Cerebellar cortex (tissue), 1 donor: ENCODE measurements at regions not wholly inside any gene's neighbourhood (a gene's known extent, or its start where the extent isn't known, plus 50 kb on each side); places are given as distances from the start of the nearest gene placed in this dataset.

Source experiments
- DNase-seq: peaks from one replicate; pipeline ENCODE4 v3.0.0-alpha.2; 2015; ENCODE audit warnings: low spot score

DNA sequence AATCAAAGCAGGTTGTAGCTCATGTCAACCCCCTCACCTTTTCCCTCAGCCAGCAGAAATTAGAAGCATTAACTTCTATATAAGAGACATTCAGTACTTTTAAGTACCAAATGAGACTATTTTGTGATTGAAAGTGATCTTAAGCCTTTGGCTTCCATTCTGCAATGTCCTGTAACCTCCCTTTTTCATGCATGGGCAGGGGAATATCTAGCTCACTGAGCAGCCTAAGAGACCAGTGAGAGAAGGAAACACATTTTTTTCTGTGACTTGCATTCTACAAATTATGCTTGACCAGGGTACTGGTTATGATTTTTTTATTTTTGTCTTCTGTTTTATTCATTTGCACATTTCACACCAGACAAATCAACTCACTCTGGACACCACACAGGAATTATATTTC lies 369.6 kb downstream of the KCTD12 start:
- no peak for DNase-seq

DNA sequence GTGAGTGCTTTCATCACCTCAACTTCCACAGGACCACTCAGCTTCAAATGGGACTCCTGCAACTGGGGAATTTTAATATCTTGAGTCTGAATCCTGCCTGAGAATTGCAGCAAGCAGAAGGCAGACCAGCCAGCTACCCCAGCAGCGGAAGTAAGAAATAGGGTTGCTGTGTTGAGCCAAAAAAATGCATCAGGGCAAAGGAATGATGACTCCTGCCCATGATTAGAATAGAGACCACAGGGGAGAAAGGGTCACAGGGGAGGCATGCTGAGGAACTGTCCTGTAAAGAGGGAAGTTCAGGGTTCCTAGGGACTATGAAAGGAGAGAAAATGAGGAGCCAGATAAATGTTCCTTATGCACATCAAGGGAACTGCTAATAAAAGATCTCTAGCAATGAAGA lies 370.2 kb downstream of the KCTD12 start:
- no peak for DNase-seq

DNA sequence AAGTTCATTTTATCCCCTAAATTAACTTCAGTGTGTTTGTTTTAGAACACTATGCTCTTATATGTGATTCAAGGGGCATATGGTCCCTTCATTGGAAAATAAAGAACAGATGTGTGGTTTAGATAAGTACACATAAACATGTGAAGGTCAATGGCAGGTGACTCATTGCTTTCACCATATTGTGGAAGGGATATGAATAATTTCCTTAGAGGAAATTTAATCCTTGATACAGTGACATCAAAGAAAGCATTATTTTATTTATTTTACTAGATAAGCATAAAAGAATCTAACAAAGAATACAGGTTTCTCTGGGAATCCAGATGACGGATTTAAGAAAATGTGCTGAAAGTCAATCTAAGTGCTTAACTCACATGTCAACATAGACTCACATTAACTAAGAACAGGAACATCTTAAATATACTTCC lies 373.5 kb downstream of the KCTD12 start:
- no peak for DNase-seq

DNA sequence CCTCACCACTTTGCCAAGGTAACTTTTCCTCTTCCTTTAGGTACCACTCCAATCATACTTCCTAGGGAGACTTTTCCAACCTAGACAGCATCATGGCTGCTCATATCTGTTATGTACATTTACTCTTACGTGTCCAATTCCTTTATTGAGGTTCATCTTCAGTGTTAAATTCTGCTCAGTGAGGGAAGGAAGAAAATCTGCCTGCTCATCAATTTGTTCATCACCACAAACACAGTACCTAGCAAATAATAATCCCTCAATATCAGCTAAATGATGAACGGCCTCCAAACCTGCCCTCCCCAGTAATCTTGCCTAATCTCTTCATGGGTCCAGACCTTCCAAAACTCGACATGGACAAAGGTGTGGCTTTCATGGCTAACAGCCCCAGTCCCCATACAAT lies 380.8 kb downstream of the KCTD12 start:
- DNase-seq, result no peak

DNA sequence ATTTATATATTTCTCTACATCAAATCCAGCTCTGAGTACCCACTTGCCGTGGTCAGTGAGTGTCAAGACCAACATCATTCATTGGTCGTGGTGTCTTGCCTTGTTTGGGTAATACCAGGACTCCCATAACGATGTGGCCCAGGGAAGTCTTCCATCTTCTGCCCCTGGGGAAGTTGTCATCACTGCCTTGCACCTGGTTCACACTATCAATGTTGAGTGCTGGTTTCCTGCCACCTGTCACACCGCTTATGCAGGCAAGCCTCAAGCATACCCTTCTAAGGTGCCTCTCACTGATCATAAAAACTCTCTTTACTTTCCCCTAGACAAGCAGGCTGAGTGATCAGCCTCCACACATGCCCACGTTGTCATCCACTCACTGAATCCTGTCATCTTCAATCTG lies 382.4 kb downstream of the KCTD12 start:
- no peak for DNase-seq

DNA sequence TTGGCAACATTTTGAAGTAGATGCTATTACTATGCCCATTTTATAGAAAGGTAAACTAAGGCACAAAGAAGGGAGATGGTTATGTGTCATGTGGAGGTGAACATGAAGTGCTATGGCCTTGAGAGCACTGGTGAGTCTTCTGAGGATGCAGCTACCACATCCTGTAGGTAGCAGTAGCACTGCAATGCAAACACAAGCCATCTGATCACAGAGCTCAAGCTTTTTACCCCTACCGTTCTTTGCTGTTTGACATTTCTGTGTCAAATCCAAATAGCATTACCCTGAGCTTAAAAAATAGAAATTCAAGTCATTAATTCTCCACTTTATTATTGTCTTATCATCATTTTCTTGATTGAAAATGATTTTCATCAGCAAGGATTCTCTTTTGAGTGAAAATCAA lies 382.9 kb downstream of the KCTD12 start:
- no peak for DNase-seq

DNA sequence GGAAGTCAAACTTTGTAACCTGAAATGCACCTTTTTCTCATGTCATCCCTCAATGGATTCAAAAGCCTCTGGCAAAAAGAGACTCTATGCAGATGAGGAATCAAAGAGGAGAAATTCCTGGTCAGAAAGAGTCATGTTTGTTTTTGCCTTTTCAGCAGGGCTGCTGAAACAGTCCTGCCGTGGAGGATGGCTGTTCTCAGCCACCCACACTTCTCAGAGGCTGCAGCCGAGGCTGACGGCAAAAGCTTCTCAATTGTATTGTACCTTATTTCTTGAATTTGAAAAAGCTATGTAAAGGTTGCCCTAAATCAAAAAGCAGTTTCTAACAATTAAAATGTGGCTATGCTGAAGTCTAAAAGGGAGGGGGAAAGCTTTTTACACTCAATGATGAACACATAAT lies 385.3 kb downstream of the KCTD12 start:
- DNase-seq, result no peak

DNA sequence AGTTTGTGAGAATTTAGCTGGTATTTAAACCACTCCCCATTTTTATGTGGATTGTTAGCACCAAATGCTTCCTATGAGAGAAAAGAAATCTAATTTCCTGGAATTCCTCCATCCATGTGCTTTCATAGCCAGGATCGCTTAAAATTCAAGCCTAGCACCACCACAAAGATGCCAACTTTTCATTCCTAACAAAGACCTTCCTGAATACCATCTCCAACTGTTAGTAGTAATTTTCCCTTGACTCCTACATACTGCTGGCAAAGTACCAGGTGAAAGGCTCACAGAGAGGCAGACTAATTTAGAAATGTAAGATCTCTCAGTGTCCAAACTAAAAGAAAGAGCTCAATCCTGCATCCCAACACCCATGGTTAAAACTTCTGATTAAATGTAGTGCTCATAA lies 386.3 kb downstream of the KCTD12 start:
- peak; percentile 16 for DNase-seq

DNA sequence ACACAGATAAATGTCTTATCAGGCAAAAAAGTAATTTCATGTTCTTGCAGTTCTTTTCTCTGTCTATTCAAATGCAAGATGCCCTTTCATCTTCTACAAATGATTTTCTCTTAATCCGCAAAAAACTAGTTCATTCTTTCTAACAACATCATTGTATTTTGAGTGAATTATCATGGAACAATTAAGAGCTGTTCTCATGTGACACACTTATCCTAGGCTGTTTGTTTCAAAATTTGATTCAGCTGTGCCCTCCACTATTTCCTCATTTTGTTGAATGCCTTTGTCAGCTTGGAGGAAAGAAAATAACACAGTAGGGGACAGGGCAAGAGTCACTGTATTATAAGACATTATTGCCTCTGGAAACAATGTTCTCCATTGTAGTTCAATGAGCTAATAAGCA lies 396.9 kb downstream of the KCTD12 start:
- DNase-seq, result no peak

DNA sequence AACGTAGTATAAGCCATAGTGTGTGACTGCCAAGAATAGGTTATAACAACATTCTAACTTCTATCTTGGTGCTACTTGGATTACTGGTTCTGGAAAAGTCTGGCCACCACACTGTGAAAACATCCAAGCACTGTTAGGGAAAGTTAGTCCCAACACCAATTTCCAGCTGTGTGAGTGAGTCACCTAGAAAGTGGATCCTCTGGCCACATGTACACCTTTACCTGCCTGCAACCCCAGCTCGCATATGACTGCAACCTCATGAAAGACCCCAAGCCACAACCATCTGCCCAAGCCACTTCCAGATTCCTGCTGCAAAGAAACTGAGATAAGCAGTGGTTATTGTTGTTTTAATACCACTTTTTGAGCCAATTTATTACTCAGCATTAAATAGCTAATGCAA lies 404.5 kb downstream of the KCTD12 start:
- no peak for DNase-seq

DNA sequence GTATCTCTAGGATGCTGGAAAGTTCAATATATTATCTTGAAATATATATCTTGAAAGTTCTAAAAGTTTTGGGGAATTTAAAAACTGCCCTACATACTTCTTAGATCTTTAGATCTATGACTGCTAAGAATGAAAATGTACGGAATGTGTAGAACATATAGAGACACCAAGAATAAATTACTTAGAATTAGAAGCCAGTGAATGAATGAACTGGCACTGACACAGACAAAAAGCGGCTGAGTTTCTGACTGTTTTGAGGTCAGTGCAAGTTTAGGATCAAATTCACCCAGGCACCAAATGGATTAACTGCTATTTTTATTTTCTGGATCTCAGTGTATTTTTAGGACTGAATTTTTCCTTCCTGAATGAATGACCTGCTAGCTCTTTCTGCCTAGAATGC lies 411.2 kb downstream of the KCTD12 start:
- DNase-seq, result no peak

DNA sequence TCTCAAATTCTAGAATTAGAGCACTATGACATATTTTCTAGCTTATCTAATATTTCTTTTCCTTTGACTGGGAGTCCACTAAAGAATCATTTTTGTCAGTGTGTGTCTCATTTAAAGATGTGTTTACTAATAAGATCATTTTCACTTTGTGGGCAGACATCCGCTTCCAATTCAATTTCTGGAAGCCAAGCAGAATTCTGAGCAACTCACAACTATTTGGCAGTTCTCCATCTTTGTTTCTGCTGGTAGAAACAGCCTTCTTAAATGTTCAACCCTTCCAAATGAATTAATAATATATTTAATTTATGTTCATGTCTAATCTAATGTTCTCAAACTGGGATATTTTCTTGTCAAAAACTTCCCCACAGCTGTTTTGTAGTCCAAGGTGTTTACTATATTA lies 411.8 kb downstream of the KCTD12 start:
- no peak for DNase-seq

DNA sequence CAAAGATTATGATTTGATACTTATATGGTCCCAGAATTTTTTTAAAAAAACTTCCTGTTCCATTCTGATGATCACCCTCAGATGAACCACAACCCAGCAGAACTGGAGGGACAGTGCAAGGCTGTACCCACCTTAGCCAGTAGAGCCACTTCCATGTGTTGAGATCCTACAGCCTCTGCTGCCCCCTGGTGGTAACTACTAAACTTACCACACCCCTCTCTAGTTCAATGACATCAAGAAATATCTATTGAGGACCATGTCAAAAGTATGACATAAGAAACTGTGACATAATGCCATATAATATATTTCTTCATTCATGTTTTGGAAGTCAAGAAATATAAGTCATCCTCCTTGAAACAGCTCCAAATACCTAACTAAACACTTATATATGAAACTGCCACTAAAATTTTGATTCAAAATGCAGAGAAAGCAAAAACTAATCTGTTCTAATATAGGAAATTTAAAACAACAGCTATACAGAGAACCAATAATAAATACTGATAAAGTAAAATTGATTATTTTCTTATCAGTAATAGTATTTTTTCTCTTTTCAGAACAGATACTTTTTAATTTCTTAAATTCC lies 412.6 kb downstream of the KCTD12 start:
- peak; percentile 85 for DNase-seq

DNA sequence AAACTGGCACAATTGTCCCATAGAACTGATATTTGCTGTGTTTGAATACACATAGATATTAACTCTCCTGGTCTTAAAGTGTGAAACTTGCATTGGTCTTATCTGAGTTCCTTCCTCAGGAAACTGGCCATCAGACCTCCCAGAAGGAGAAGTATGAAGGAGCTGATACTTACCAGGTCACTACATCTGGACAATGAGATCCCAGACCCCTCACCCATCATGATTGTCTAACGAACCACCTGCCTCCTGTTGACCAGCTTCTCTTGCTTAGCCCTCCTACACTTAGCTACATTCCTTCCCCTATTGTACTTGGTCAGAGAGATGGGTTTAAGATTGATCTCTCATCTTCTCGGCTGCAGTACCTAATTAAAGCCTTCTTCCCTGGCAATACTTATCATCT lies 413.3 kb downstream of the KCTD12 start:
- no peak for DNase-seq

DNA sequence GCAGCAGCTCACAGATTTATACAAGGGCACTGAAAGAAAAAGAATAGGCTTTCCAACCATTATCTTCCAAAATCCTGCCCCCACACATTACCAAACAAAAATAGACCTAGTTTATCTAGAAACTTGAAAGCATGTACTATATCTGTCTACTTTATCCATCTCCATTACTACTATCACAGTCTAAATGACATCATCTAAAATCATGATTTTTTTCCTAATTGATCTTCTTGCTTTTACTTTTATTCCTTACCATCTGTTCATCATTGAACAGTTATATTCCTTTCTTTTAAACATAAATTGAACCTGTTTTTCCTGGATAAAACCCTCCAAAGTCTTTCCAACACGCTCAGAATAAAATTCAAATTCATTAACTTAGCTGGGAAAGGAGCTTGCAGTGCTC lies 414.7 kb downstream of the KCTD12 start:
- no peak for DNase-seq

DNA sequence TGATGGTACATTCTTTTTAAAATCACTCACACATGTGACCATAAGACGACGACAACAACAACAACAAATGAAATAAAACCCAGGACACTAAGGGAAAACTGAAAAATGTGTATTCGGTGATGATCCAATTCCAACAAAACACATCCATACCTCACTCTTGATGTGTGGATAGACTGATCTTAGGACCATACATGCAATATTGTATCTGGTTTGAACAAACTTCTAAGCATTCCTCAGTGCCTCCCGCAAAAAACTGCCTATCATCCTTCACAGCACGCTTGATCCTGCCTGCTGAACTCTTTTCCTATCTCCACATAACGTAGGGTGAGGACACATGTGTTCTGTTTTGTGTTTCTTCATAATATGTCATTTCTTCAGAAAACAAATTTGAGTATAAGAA lies 415.2 kb downstream of the KCTD12 start:
- no peak for DNase-seq

DNA sequence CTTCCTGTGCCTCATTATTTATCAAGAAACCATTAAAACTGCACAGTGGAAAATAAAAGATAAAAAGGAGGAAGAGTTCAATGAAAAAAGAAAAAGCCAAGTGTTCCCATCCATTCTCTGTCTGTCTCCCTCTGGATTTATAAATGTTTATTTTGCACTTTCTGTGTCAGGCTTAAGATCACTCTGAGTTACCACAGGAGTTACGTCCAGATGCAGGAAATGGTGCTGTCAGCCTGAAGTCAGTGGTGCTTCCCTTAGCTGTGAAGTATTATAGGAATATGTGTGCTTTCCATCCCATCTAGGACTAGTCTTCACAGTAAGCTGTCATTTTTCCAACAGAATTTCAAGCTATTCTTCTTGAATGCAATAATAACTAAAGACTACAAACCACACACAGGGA lies 420.2 kb downstream of the KCTD12 start:
- no peak for DNase-seq

DNA sequence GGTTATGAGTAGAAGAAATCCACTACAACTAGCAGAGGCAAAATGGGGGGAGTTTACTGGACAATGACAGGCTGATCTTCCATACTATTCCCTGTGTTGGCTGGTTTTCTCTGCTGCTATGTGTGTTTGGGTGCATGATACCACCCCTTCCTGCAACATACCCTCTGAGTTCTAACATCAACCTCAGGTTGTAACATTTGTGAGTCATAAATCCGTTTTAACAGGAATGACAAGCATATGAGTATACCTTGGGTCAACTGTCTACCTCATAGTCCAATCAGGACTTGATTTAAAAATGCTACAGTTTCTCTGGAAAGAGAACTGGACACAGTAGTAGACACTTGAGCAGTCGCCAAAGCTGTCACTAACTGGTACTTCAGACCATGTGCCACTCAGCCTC lies 422.9 kb downstream of the KCTD12 start:
- no peak for DNase-seq

DNA sequence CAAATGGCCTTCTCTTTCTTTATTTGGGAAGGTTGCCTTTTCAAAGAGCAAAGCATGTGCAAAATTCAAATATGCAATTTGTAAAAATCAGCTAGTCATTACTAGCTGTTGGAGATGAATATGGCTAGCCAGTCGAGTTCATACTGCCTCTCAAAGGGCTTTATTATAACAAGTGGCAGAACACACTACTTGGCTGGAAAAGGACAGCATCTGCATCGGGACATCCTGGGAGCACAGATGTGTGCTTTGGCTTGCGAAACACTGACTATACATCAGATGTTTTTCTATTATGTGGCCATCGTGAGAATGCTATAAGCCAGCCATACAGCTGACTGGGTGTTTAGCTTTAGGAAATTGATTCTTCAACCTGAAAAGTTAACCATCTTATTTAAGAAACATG lies 424.2 kb downstream of the KCTD12 start:
- DNase-seq, result no peak

DNA sequence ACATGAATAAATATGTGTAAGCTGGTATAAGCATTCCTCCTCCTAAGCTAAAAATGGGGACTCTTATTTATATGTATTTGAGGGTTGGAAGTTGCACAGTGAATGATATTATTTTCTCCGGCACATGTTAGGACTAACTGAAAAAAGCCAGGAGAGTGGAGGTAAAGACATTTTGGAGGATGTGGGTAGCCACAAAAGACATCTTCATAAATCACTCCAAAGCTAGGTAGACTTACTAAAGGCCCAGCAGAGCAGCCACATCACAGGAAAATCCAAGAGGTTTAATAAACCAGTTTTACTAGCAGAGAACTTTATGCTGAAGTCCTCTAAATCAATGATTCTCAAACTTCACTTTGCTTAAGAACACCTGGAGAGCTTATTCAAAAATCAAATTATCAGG lies 424.7 kb downstream of the KCTD12 start:
- no peak for DNase-seq

DNA sequence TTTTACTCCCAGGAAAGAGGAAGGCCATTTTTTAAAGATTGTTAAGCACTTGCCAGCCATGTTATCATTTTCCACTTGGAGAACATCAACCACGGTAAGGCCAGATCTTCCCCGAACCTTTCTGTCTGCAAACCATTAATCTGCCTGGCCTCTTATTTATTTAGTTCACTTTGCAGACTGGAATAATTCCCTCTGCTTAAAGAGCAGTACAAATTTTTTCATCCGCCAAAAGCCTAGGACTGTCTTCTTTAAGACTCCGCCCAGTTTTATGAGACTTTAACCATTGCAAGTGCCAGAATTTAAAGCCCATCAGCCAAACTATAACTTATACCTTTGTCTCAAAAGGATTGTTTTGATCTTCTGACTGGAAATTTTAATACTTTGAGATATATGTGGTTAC lies 426.3 kb downstream of the KCTD12 start:
- no peak for DNase-seq

DNA sequence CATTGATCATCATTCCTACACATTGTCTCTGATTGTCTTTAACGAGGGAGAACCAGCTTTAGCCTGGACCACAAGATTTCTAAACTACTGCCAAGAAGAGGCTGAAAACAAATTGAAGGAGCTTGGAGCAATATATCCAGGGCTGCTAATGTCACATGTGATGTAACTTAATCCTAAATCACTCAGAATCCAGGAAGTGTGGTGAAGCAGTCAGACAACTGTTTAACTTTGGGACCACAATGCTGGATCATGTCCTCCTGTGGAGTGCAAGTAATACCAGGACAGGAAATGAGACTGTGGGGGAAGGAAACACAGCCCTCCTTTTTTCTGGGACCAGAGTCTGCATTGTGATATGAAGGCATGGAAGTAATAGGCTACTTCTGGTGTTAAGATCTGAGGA lies 430.2 kb downstream of the KCTD12 start:
- no peak for DNase-seq

DNA sequence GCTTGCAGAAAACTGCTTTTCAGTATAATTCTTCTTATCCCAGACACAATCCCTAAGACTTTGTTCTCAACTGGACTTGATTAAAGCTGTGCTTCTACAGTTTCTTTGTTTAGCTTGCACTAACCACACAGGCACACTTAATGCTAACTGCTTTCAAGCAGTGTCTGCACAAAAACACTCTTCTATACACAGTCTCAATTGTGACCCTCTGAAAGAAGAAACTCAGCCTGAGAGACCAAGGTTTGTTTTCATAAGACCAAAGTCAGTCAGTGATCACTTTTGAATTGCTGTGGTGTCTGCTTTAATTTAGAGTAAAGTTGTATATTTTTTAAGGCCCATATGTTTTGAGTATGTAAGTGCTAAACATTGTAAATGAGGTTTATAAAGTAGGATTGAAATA lies 431.2 kb downstream of the KCTD12 start:
- DNase-seq, result no peak

DNA sequence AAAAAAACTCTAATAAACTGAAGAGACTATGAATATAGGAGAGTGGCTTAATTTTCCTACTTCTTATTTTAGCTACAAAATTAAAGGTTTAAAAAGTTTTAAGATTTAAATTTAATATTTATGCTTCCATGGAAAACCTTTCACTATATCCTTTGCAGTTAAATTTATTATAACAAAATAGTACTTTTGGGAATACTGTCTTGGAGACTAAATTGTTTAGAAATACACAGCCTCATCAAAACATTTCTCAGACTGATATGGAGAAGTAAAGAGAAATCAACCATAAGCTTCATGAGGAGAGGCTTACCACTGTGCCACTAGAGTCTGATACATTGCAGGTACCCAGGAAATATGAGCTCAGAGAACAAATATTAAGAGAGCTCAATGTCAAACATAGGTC lies 436.5 kb downstream of the KCTD12 start:
- DNase-seq, result no peak

DNA sequence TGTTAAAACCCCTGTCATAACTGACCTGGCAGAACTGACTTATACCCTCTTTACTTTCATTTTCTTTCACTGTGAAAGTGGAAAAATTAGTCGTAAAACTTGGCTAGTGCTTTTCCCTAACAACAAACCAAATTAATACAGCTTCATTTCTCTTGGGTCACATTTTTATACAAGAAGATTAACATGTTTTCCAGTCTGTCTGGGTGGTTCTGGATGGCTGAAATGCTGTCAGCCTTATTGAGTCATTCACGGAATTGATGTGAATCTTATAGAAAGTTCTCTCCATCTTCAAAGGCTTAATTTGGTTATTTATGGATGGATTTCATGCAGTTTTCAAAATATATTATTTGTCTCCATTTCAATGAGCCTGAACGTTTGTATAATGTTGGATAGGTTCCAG lies 440.0 kb downstream of the KCTD12 start:
- DNase-seq, result no peak
